HepG2 (cell line): ENCODE measurements at regions not wholly inside any gene's neighbourhood (a gene's known extent, or its start where the extent isn't known, plus 50 kb on each side); places are given as distances from the start of the nearest gene placed in this dataset.

Experiments
- ATAC-seq: fragments of 200-7000 bp; cut with Tn5 transposase; 3 replicates; pipeline ENCODE4 v1.9.1; 2020; ENCODE audit warnings: mild to moderate bottlenecking, moderate library complexity
- BruUV-seq: library from RNA; stranded (reverse); fragments of 400-500 nt; replicated peaks from 2 replicates; lab custom pipeline; 2021; lab: Mats Ljungman, UMichigan
- CTCF ChIA-PET: fragments of 300-600 bp; formaldehyde crosslinking; extraction: SDS; loops from one replicate; lab custom pipeline; 2021; ENCODE audit warnings: low total read pairs, inconsistent platforms, low intra/inter-chr PET ratio; lab: Yijun Ruan, JAX
- POLR2A ChIA-PET: fragments of 350-600 bp; sonication (Branson Sonifier 250); formaldehyde crosslinking; loops from one replicate; lab custom pipeline; 2020; ENCODE audit warnings: antibody characterized with exemption, inconsistent platforms; lab: Yijun Ruan, JAX
- DNase-seq: peaks from one replicate; pipeline ENCODE4 v3.0.0-alpha.2; 2015; ENCODE audit warnings: low spot score
- FAIRE-seq: peaks from 3 replicates; lab custom pipeline; 2011; peaks lifted over from hg19 to GRCh38; lab: Jason Lieb, UNC
- H2AFZ ChIP-seq: one replicate; pipeline ENCODE4 v1.6.1; 2011; ENCODE audit warnings: low read length, inconsistent platforms
- H3K27ac ChIP-seq: fragments of 300-600 bp; 3 replicates; pipeline ENCODE4 v1.8.0; 2011; ENCODE audit warnings: mixed run types, mild to moderate bottlenecking, mixed read lengths, low read length, inconsistent platforms; ENCODE audit not compliant: insufficient read depth; ENCODE audit errors: extremely low read length
- H3K27me3 ChIP-seq, 2 experiments: fragments of 200-600 bp in 1 of 2; 2 replicates in 1 of 2; 3 replicates in 1 of 2; pipeline versions ENCODE4 v1.6.0 to v1.8.0; 2011; ENCODE audit warnings: low read length in 2 of 2, mild to moderate bottlenecking in 2 of 2, moderate library complexity in 2 of 2, inconsistent platforms in 1 of 2; ENCODE audit not compliant: insufficient read depth in 2 of 2, control insufficient read depth in 1 of 2
- H3K36me3 ChIP-seq, 2 experiments: fragments of 200-600 bp in 1 of 2; replicated peaks in 1 of 2; 2 replicates in 1 of 2; 3 replicates in 1 of 2; pipeline versions ENCODE4 v1.5.1 to v1.8.0; 2011; ENCODE audit warnings: low read length in 2 of 2, inconsistent platforms in 1 of 2; ENCODE audit not compliant: insufficient read depth in 2 of 2, control insufficient read depth in 1 of 2
- H3K4me1 ChIP-seq: 2 replicates; pipeline ENCODE4 v1.5.1; 2012; ENCODE audit warnings: low read length, inconsistent platforms; ENCODE audit not compliant: insufficient read depth
- H3K4me2 ChIP-seq: 2 replicates; pipeline ENCODE4 v1.6.0; 2011; ENCODE audit warnings: low read depth, low read length, inconsistent platforms
- H3K4me3 ChIP-seq, 3 experiments: fragments of 200-600 bp in 1 of 3; sonication (generic), shearing (Covaris generic) in 1 of 3; replicated peaks in 1 of 3; 2 replicates each; pipeline ENCODE4 v1.5.1; 2011 to 2016; ENCODE audit warnings: low read length in 3 of 3, inconsistent platforms in 2 of 3, low read depth in 2 of 3, mild to moderate bottlenecking in 2 of 3, control low read depth in 1 of 3, mixed read lengths in 1 of 3; ENCODE audit not compliant: insufficient read depth in 1 of 3
- H3K79me2 ChIP-seq: one replicate; pipeline ENCODE4 v1.6.1; 2011; ENCODE audit warnings: low read length, inconsistent platforms; ENCODE audit not compliant: insufficient read depth
- H3K9ac ChIP-seq: 2 replicates; pipeline ENCODE4 v1.6.0; 2011; ENCODE audit warnings: mild to moderate bottlenecking, low read depth, low read length, inconsistent platforms; ENCODE audit not compliant: insufficient read depth
- H3K9me3 ChIP-seq: 2 replicates; pipeline ENCODE4 v1.5.1; 2012; ENCODE audit warnings: mild to moderate bottlenecking, low read length
- H4K20me1 ChIP-seq: 2 replicates; pipeline ENCODE4 v1.6.0; 2011; ENCODE audit warnings: inconsistent platforms, mild to moderate bottlenecking, low read length, moderate library complexity; ENCODE audit not compliant: insufficient read depth
- ARNT ChIP-seq: fragments of 450-650 bp; IDR thresholded peaks from 2 replicates; pipeline ENCODE4 v1.6.1; 2017
- CBX2 ChIP-seq, 2 experiments: fragments of 200-600 bp in 1 of 2; sonication (generic); formaldehyde crosslinking in 1 of 2; IDR thresholded peaks; 2 replicates each; pipeline versions ENCODE4 v1.7.0 to v1.8.1; 2018 to 2022; ENCODE audit warnings: low read depth in 2 of 2, low read length in 1 of 2, mild to moderate bottlenecking in 1 of 2, missing genetic modification reagents in 1 of 2
- FOXJ3 ChIP-seq: sonication (generic); formaldehyde crosslinking; IDR thresholded peaks from 2 replicates; pipeline ENCODE4 v1.4.0; 2020; ENCODE audit warnings: missing genetic modification reagents, mild to moderate bottlenecking, borderline replicate concordance
- GABPA ChIP-seq, 2 experiments: IDR thresholded peaks; 2 replicates each; pipeline ENCODE4 v1.6.1; 2011 to 2016; ENCODE audit warnings: low read depth in 2 of 2, low read length in 1 of 2, missing biosample characterization in 1 of 2, missing genetic modification characterization in 1 of 2
- HNRNPH1 ChIP-seq: fragments of 200-400 bp; formaldehyde crosslinking; optimal IDR thresholded peaks from 2 replicates; pipeline ENCODE3; 2017; ENCODE audit warnings: mild to moderate bottlenecking, low read depth, low read length
- MED8 ChIP-seq: sonication (generic); formaldehyde crosslinking; IDR thresholded peaks from 2 replicates; pipeline ENCODE4 v1.8.1; 2023; ENCODE audit warnings: mild to moderate bottlenecking, missing genetic modification reagents; ENCODE audit not compliant: insufficient replicate concordance
- MTA3 ChIP-seq: sonication (generic); formaldehyde crosslinking; IDR thresholded peaks from 2 replicates; pipeline ENCODE4 v1.4.0; 2020; ENCODE audit warnings: missing genetic modification reagents
- RXRA ChIP-seq: sonication (generic); formaldehyde crosslinking; IDR thresholded peaks from 2 replicates; pipeline ENCODE4 v1.5.1; 2020; ENCODE audit warnings: missing genetic modification reagents
- SNAPC2 ChIP-seq: sonication (generic); formaldehyde crosslinking; IDR thresholded peaks from 2 replicates; pipeline ENCODE4 v1.8.1; 2022; ENCODE audit warnings: mild to moderate bottlenecking, missing genetic modification reagents
- ZBTB7B ChIP-seq: sonication (generic); formaldehyde crosslinking; IDR thresholded peaks from 2 replicates; pipeline ENCODE4 v1.4.0; 2020; ENCODE audit warnings: missing genetic modification reagents
- ZNF446 ChIP-seq: sonication (generic); formaldehyde crosslinking; IDR thresholded peaks from 2 replicates; pipeline ENCODE4 v1.5.0; 2020; ENCODE audit warnings: mild to moderate bottlenecking, missing genetic modification reagents
- ZNF619 ChIP-seq: sonication (generic); formaldehyde crosslinking; IDR thresholded peaks from 2 replicates; pipeline ENCODE4 v1.4.0; 2020; ENCODE audit warnings: mild to moderate bottlenecking, missing genetic modification reagents
- ZNF780A ChIP-seq: sonication (generic); formaldehyde crosslinking; IDR thresholded peaks from 2 replicates; pipeline ENCODE4 v1.8.0; 2022; ENCODE audit warnings: mild to moderate bottlenecking, missing genetic modification reagents, moderate library complexity
- WGBS: methylation state at CpG from one replicate; pipeline ENCODE4 v1.1.6; 2017; ENCODE audit warnings: low lambda C conversion rate; 5-methylcytosine and 5-hydroxymethylcytosine counted together
- in situ Hi-C: cut with HindIII; loops from 2 replicates; pipeline ENCODE4 v1.10.0; 2017; ENCODE audit warnings: low pct_unique_long_range_greater_than_20kb; ENCODE audit not compliant: extremely low pct_ligation_motif_present
- intact Hi-C: fragments of 100-400 bp; cut with micrococcal nuclease; formaldehyde crosslinking; loops from one replicate; pipeline ENCODE4 v1.10.0; 2022; ENCODE audit not compliant: unreplicated experiment
- TF ChIP-seq, protein P1 (sequence below): sonication (generic); formaldehyde crosslinking; IDR thresholded peaks from 2 replicates; pipeline ENCODE4 v1.4.0; 2020; ENCODE audit warnings: missing genetic modification reagents, borderline replicate concordance
- TF ChIP-seq, protein P2 (sequence below): sonication (generic); formaldehyde crosslinking; IDR thresholded peaks from 2 replicates; pipeline ENCODE4 v1.5.0; 2020; ENCODE audit warnings: missing genetic modification reagents
- TF ChIP-seq, protein P3 (sequence below): sonication (generic); formaldehyde crosslinking; IDR thresholded peaks from 2 replicates; pipeline ENCODE4 v1.4.0; 2020; ENCODE audit warnings: low read depth, mild to moderate bottlenecking, missing genetic modification reagents
- TF ChIP-seq, protein P4 (sequence below), 2 experiments: sonication (generic) in 1 of 2; formaldehyde crosslinking in 1 of 2; IDR thresholded peaks; 2 replicates each; pipeline versions ENCODE4 v1.4.0 to v1.6.1; 2018 to 2020; ENCODE audit warnings: missing genetic modification reagents in 2 of 2, borderline replicate concordance in 1 of 2, low read depth in 1 of 2, mild to moderate bottlenecking in 1 of 2, missing biosample characterization in 1 of 2

DNA sequence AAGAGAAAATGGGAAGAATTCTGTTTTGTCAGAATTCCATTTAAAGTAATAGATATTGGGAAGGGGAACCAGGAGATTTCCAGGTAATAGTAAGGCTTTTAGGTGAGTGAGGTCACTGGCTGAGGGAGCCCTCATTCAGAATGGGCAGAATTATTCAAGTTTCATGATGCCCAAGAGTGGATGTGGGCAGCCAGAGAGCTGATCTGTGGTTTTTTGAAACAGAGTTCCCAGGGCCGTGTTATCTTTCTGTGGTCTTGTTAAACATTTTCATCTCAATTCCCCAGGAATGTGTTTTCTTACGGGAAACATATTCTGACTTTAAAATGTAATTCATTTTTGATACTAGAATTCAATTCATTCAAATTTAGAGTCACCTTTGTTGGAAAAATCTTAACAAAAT lies 182.0 kb upstream of the AADAT start:
- no peak overlapping the region for H3K9ac ChIP-seq
- POLR2A ChIA-PET = no interaction called here
- TF ChIP-seq MTA3 (CRISPR knock-in tag) (no peak), ZBTB7B (CRISPR knock-in tag) (no peak), FOXJ3 (CRISPR knock-in tag) (no peak), SNAPC2 (no peak), ZNF446 (CRISPR knock-in tag) (no peak), ZNF780A (CRISPR knock-in tag) (no peak), ARNT (no peak), HNRNPH1 (no peak), MED8 (CRISPR knock-in tag) (no peak), RXRA (CRISPR knock-in tag) (no peak), ZNF619 (no peak), GABPA (IDR thresholded peaks at IDR 0.05; ENCODE audit: low read depth, low read length) (no peak), GABPA (CRISPR knock-in tag; IDR thresholded peaks at IDR 0.05; ENCODE audit: low read depth) (no peak), CBX2 (IDR thresholded peaks at IDR 0.05; ENCODE audit: low read depth, low read length) (no peak), CBX2 (CRISPR knock-in tag; IDR thresholded peaks at IDR 0.05; ENCODE audit: low read depth) (no peak)
- TF ChIP-seq, protein P1, sequence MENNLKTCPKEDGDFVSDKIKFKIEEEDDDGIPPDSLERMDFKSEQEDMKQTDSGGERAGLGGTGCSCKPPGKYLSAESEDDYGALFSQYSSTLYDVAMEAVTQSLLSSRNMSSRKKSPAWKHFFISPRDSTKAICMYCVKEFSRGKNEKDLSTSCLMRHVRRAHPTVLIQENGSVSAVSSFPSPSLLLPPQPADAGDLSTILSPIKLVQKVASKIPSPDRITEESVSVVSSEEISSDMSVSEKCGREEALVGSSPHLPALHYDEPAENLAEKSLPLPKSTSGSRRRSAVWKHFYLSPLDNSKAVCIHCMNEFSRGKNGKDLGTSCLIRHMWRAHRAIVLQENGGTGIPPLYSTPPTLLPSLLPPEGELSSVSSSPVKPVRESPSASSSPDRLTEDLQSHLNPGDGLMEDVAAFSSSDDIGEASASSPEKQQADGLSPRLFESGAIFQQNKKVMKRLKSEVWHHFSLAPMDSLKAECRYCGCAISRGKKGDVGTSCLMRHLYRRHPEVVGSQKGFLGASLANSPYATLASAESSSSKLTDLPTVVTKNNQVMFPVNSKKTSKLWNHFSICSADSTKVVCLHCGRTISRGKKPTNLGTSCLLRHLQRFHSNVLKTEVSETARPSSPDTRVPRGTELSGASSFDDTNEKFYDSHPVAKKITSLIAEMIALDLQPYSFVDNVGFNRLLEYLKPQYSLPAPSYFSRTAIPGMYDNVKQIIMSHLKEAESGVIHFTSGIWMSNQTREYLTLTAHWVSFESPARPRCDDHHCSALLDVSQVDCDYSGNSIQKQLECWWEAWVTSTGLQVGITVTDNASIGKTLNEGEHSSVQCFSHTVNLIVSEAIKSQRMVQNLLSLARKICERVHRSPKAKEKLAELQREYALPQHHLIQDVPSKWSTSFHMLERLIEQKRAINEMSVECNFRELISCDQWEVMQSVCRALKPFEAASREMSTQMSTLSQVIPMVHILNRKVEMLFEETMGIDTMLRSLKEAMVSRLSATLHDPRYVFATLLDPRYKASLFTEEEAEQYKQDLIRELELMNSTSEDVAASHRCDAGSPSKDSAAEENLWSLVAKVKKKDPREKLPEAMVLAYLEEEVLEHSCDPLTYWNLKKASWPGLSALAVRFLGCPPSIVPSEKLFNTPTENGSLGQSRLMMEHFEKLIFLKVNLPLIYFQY (CRISPR knock-in tag) = no peak
- TF ChIP-seq, protein P2, sequence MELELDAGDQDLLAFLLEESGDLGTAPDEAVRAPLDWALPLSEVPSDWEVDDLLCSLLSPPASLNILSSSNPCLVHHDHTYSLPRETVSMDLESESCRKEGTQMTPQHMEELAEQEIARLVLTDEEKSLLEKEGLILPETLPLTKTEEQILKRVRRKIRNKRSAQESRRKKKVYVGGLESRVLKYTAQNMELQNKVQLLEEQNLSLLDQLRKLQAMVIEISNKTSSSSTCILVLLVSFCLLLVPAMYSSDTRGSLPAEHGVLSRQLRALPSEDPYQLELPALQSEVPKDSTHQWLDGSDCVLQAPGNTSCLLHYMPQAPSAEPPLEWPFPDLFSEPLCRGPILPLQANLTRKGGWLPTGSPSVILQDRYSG (CRISPR knock-in tag) = no peak
- TF ChIP-seq, protein P3, sequence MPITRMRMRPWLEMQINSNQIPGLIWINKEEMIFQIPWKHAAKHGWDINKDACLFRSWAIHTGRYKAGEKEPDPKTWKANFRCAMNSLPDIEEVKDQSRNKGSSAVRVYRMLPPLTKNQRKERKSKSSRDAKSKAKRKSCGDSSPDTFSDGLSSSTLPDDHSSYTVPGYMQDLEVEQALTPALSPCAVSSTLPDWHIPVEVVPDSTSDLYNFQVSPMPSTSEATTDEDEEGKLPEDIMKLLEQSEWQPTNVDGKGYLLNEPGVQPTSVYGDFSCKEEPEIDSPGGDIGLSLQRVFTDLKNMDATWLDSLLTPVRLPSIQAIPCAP (CRISPR knock-in tag) = no peak
- TF ChIP-seq, protein P4, sequence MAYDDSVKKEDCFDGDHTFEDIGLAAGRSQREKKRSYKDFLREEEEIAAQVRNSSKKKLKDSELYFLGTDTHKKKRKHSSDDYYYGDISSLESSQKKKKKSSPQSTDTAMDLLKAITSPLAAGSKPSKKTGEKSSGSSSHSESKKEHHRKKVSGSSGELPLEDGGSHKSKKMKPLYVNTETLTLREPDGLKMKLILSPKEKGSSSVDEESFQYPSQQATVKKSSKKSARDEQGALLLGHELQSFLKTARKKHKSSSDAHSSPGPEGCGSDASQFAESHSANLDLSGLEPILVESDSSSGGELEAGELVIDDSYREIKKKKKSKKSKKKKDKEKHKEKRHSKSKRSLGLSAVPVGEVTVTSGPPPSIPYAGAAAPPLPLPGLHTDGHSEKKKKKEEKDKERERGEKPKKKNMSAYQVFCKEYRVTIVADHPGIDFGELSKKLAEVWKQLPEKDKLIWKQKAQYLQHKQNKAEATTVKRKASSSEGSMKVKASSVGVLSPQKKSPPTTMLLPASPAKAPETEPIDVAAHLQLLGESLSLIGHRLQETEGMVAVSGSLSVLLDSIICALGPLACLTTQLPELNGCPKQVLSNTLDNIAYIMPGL (CRISPR knock-in tag; IDR thresholded peaks at IDR 0.05; ENCODE audit: borderline replicate concordance in 1 of 2, low read depth in 1 of 2) = no peak

More for the DNA sequence above, 182.0 kb upstream of the AADAT start:
- DNase-seq (no peak), ATAC-seq (no peak), FAIRE-seq (no peak)
- no peak overlapping the region for H2AFZ ChIP-seq
- no peak overlapping the region for H3K4me3 ChIP-seq
- CTCF ChIA-PET = no interaction called here
- H3K79me2 ChIP-seq = no peaks in the 10 kb centered on the region
- H3K9me3 ChIP-seq = no peaks in the 10 kb centered on the region
- no peak overlapping the region for H3K27ac ChIP-seq
- no peak overlapping the region for H3K4me2 ChIP-seq
- no peaks in the 10 kb centered on the region for H4K20me1 ChIP-seq
- no TSS peak for BruUV-seq
- no peaks in the 10 kb centered on the region for H3K36me3 ChIP-seq
- WGBS = 1% methylated on average over 2 of the region's 2 CpGs
- no peaks in the 10 kb centered on the region for H3K27me3 ChIP-seq
- in situ Hi-C loops (loop anchor here (25.0 kb wide), 1 partner anchor 134 kb away; no protein-coding TSS in a partner anchor), intact Hi-C loops (no loop called here)
- no peaks in the 10 kb centered on the region for H3K4me1 ChIP-seq
